Gastroesophageal sphincter (tissue), 4 donors: ENCODE measurements at regions not wholly inside any gene's neighbourhood (a gene's known extent, or its start where the extent isn't known, plus 50 kb on each side); places are given as distances from the start of the nearest gene placed in this dataset.

ENCODE experiments used
- ATAC-seq: fragments of 150-250 bp; one replicate; pipeline ENCODE4 v1.9.1; 2016; ENCODE audit warnings: mild to moderate bottlenecking, moderate library complexity
- H3K27ac ChIP-seq, 4 donors: fragments of 200-600 bp; sonication (generic) in 3 of 4; 1 replicate in 3 of 4; 2 replicates in 1 of 4; pipeline ENCODE4 v1.5.1; 2016 to 2019
- H3K27me3 ChIP-seq: fragments of 200-600 bp; sonication (generic); one replicate; pipeline ENCODE4 v1.5.1; 2019
- H3K36me3 ChIP-seq, 2 donors: fragments of 200-600 bp; sonication (generic); one replicate each; pipeline ENCODE4 v1.5.1; 2019; ENCODE audit warnings: control low read depth in 1 of 2
- H3K4me1 ChIP-seq, 3 donors: fragments of 200-600 bp; sonication (generic); 1 replicate in 2 of 3; 2 replicates in 1 of 3; pipeline ENCODE4 v1.5.1; 2016 to 2019; ENCODE audit warnings: control low read depth in 2 of 3
- H3K4me3 ChIP-seq, 2 donors: fragments of 200-600 bp; sonication (generic); one replicate each; pipeline ENCODE4 v1.5.1; 2019; ENCODE audit warnings: mild to moderate bottlenecking in 1 of 2, moderate library complexity in 1 of 2
- H3K9me3 ChIP-seq, 3 donors: fragments of 200-600 bp; sonication (generic); one replicate each; pipeline ENCODE4 v1.5.1; 2017 to 2019; ENCODE audit warnings: control low read depth in 2 of 3
- EP300 ChIP-seq: sonication (generic); formaldehyde crosslinking; IDR thresholded peaks from one replicate; pipeline ENCODE4 v1.6.1; 2017; ENCODE audit warnings: antibody characterized with exemption, mild to moderate bottlenecking
- POLR2A ChIP-seq, 2 donors: fragments of 450-650 bp; IDR thresholded peaks; one replicate each; pipeline ENCODE4 v1.6.1; 2017; ENCODE audit warnings: antibody characterized with exemption in 2 of 2, mild to moderate bottlenecking in 2 of 2, moderate library complexity in 1 of 2
- POLR2AphosphoS5 ChIP-seq: sonication (generic); formaldehyde crosslinking; IDR thresholded peaks from one replicate; pipeline ENCODE4 v1.6.1; 2017; ENCODE audit warnings: antibody characterized with exemption
- WGBS, 2 donors: methylation state at CpG; one replicate each; pipeline ENCODE4 v1.1.5; 2018; ENCODE audit warnings: low coverage in 1 of 2; 5-methylcytosine and 5-hydroxymethylcytosine counted together
- TF ChIP-seq, protein P1 (sequence below), 4 experiments: fragments of 200-600 bp in 2 of 4; fragments of 450-650 bp in 2 of 4; sonication (generic) in 1 of 4; IDR thresholded peaks; one replicate each; pipeline ENCODE4 v1.5.1; 2017 to 2019; ENCODE audit warnings: antibody characterized with exemption in 4 of 4, mild to moderate bottlenecking in 2 of 4, moderate library complexity in 2 of 4

DNA sequence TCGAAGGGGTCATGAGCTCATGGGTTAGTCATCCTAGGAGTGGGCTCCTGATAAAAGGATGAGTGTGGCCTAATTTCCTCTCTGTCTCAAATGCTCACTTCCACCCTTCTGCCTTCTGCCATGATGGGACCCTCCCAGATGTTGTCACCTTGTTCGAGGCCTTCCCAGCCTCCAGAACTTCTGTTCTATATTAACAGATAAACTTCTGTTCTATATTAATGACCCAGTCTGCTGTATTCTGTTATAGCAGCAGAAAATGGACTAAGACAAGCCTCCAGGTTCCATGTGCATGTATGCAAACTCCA lies 583.2 kb downstream of the GLRX3 start:
- Histone ChIP-seq H3K4me1 (no peaks in the 10 kb centered on the region), H3K9me3 (no peaks in the 10 kb centered on the region), H3K27ac (no peak overlapping the region), H3K4me3 (no peak overlapping the region), H3K36me3 (no peaks in the 10 kb centered on the region), H3K27me3 (peaks cover 29% of the 10 kb centered on the region)
- TF ChIP-seq EP300 (no peak), POLR2AphosphoS5 (no peak)
- TF ChIP-seq, protein P1, sequence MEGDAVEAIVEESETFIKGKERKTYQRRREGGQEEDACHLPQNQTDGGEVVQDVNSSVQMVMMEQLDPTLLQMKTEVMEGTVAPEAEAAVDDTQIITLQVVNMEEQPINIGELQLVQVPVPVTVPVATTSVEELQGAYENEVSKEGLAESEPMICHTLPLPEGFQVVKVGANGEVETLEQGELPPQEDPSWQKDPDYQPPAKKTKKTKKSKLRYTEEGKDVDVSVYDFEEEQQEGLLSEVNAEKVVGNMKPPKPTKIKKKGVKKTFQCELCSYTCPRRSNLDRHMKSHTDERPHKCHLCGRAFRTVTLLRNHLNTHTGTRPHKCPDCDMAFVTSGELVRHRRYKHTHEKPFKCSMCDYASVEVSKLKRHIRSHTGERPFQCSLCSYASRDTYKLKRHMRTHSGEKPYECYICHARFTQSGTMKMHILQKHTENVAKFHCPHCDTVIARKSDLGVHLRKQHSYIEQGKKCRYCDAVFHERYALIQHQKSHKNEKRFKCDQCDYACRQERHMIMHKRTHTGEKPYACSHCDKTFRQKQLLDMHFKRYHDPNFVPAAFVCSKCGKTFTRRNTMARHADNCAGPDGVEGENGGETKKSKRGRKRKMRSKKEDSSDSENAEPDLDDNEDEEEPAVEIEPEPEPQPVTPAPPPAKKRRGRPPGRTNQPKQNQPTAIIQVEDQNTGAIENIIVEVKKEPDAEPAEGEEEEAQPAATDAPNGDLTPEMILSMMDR (IDR thresholded peaks at IDR 0.05) = no peak
- no peak for ATAC-seq
- 65 to 75% methylated on average over 2 of the region's 2 CpGs for WGBS, 2 donors

DNA sequence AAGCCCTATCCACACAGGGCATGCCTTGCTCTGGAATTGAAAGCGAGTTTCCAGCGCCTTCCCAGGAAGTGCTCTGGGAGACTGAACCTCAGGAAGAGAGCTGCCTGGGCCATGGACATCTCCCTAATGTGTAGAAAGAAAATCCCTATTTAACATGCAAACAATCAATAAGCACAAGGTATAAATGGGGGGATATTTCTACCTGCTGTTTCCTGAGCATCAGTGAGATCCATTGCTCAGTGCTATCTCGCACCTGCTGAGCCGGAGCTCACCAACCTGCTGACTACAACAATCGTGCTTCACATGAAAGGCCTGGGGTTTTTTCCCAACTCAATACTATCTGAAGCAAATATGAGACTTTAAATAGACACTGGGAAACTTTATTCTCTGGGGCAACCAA lies 584.0 kb downstream of the GLRX3 start:
- H3K27me3 ChIP-seq = peaks cover 26% of the 10 kb centered on the region
- TF ChIP-seq, protein P1 (IDR thresholded peaks at IDR 0.05) = no peak
- TF ChIP-seq POLR2A (IDR thresholded peaks at IDR 0.05) (no peak), POLR2AphosphoS5 (no peak), EP300 (no peak)
- no peaks in the 10 kb centered on the region for H3K4me1 ChIP-seq
- 86 to 90% methylated on average over 4 to 5 of the region's 5 CpGs for WGBS, 2 donors
- no peaks in the 10 kb centered on the region for H3K9me3 ChIP-seq
- no peak for ATAC-seq
- no peaks in the 10 kb centered on the region for H3K36me3 ChIP-seq
- H3K27ac ChIP-seq = no peak overlapping the region
- H3K4me3 ChIP-seq = no peak overlapping the region

DNA sequence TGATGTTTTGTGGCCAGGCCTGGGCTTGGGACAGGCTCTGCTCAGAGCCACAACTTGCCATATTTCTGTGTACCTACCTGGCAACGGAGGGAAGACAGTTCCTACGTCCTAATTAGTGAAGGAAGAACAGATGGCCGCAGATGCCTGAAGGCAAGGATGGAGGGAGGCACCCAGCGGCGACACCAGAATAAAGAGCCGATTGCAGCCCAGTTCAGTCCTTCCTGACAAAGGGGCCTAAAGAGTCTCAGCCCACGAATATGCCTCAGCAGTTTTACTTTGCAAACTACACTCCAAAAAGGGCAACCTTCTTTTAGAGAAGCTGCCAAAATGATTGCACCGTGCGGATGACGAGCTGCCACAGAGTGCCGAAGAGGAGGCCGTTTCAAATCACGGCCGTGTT lies 585.8 kb downstream of the GLRX3 start:
- TF ChIP-seq POLR2A (IDR thresholded peaks at IDR 0.05) (no peak), EP300 (no peak), POLR2AphosphoS5 (no peak)
- TF ChIP-seq, protein P1 (IDR thresholded peaks at IDR 0.05) = no peak
- ATAC-seq = no peak
- Histone ChIP-seq H3K4me1 (no peaks in the 10 kb centered on the region), H3K27me3 (peaks cover 15% of the 10 kb centered on the region), H3K27ac (no peak overlapping the region), H3K9me3 (no peaks in the 10 kb centered on the region), H3K36me3 (no peaks in the 10 kb centered on the region), H3K4me3 (no peak overlapping the region)
- WGBS, 2 donors = 33 to 52% methylated on average over 3 to 9 of the region's 14 CpGs

DNA sequence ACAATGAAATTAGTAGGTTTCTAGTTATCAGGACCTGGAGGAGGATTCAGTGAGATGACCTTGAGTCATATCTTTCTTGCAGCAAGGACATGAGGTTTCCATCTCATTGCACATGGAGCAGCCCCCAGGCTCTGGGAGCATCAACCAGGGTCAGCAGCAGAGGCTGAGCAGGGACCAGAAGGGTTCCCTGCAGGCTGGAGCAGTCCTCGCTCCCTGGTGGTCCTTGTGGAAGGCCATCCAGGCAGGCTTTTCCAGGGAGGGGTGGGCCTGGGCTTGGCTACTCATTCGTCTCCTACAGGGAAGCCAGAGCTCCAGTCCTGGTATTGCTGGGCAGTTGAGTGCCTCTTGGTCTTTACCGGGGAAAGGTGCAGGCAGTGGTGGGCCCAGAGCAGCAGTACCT lies 587.5 kb downstream of the GLRX3 start:
- Histone ChIP-seq H3K4me3 (no peak overlapping the region), H3K9me3 (no peaks in the 10 kb centered on the region), H3K4me1 (no peaks in the 10 kb centered on the region), H3K27me3 (peaks cover 25% of the 10 kb centered on the region), H3K27ac (no peak overlapping the region), H3K36me3 (no peaks in the 10 kb centered on the region)
- no CpG with 5 or more reads among the region's 3 CpGs for WGBS, 2 donors
- ATAC-seq = no peak
- TF ChIP-seq POLR2AphosphoS5 = no peak
- TF ChIP-seq EP300 = no peak
- TF ChIP-seq, protein P1 (IDR thresholded peaks at IDR 0.05) = no peak
- no peak for TF ChIP-seq POLR2A (IDR thresholded peaks at IDR 0.05)

DNA sequence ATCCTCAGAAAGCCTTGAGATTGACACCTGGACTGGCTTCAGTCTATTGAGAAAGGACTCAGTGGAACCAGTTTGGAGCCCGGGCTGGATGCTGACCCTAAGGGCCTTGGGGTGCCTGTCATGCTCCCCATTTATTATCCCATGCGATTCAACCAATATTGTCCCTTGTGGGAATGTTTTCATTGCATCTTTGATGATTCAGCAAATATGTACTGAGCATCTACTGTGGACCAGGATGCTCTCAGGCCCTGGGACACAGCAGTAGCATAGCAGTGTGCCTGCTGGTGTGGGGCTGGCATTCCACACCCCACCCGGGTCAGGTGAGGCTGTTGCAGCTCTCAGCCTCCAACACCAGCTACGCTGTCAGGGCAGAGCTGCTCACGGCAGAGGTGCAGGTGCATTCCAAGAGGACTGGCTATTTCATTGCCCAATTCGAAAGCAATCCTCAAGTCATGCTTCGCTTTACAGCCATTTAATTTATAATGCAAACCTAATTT lies 586.0 kb downstream of the TCERG1L start:
- Histone ChIP-seq H3K36me3 (no peaks in the 10 kb centered on the region), H3K4me3 (no peak overlapping the region), H3K9me3 (no peaks in the 10 kb centered on the region), H3K27me3 (peaks cover 30% of the 10 kb centered on the region), H3K27ac (no peak overlapping the region), H3K4me1 (no peaks in the 10 kb centered on the region)
- WGBS, 2 donors = 76 to 80% methylated on average over 1 to 5 of the region's 7 CpGs
- ATAC-seq = no peak
- TF ChIP-seq POLR2A (IDR thresholded peaks at IDR 0.05) (no peak), POLR2AphosphoS5 (no peak), EP300 (no peak)
- TF ChIP-seq, protein P1 (IDR thresholded peaks at IDR 0.05) = no peak
